ENCODE measurements at regions not wholly inside any gene's neighbourhood (a gene's known extent, or its start where the extent isn't known, plus 50 kb on each side); places are given as distances from the start of the nearest gene placed in this dataset.

DNA sequence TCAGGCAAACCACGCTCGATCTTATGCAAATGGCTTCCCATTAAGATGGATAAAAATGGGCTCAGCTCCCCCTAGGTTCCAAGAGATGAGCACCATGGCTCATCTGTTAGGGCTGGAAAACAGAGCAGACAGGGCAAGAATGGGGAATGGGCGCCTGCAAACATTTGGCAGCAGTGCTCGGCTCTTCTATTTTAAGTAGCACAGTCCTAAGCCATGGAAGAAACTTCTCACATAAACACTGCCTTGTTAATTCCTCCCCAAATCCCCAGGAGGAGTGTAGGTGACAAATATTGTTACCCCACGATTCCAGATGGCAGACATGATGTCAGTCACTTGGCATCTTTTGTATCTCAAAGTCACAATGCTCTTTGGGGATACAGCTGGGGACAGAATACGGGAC lies 221.8 kb downstream of the ICE1 start:
- no peak overlapping the region for H2BK15ac ChIP-seq (ENCODE audit: low read length)
- H3K79me2 ChIP-seq (ENCODE audit: control insufficient read depth in 1 of 2, insufficient read depth in 2 of 2, low read length in 2 of 2) = no peaks in the 10 kb centered on the region
- no peak overlapping the region for H2BK20ac ChIP-seq (ENCODE audit: low read length)
- no peak overlapping the region for H2BK120ac ChIP-seq (replicated peaks; ENCODE audit: low read depth, low read length)
- no peak overlapping the region for H2AK5ac ChIP-seq (ENCODE audit: low read depth, low read length)
- DNase-seq (ENCODE audit: low read depth in 1 of 2, low spot score in 2 of 2) (no peak), FAIRE-seq (no peak)
- no peak overlapping the region for H4K5ac ChIP-seq (ENCODE audit: insufficient read length, low read depth, low read length)
- no peaks in the 10 kb centered on the region for H3K36me3 ChIP-seq (ENCODE audit: control insufficient read depth in 2 of 4, insufficient read depth in 4 of 4, low read length in 3 of 4)
- ChIA-PET CTCF (ENCODE audit: partially characterized antibody) (interaction anchor here (0.7 to 1.9 kb wide), 2 partner anchors 14 to 144 kb away, joined by 3 to 6 read pairs; no protein-coding TSS in a partner anchor), POLR2A (ENCODE audit: partially characterized antibody) (no interaction called here)
- no peak overlapping the region for H3K4me2 ChIP-seq (ENCODE audit: insufficient read depth in 1 of 2, low read depth in 2 of 2, low read length in 2 of 2)
- TF ChIP-seq, protein P1, sequence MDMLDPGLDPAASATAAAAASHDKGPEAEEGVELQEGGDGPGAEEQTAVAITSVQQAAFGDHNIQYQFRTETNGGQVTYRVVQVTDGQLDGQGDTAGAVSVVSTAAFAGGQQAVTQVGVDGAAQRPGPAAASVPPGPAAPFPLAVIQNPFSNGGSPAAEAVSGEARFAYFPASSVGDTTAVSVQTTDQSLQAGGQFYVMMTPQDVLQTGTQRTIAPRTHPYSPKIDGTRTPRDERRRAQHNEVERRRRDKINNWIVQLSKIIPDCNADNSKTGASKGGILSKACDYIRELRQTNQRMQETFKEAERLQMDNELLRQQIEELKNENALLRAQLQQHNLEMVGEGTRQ (IDR thresholded peaks at IDR 0.05; ENCODE audit: low read length) = no peak
- H2AFZ ChIP-seq (ENCODE audit: low read length) = no peak overlapping the region
- H3K4ac ChIP-seq (replicated peaks; ENCODE audit: insufficient read length, low read depth, low read length) = no peak overlapping the region
- H3K18ac ChIP-seq (ENCODE audit: extremely low read depth, low read length) = no peak overlapping the region
- no peak overlapping the region for H2BK5ac ChIP-seq (ENCODE audit: low read depth, low read length)
- H3K4me1 ChIP-seq (replicated peaks in 1 of 4; ENCODE audit: control insufficient read depth in 3 of 4, insufficient read depth in 4 of 4, low read length in 3 of 4) = no peaks in the 10 kb centered on the region
- H4K8ac ChIP-seq (ENCODE audit: extremely low read depth, insufficient read depth, low read length) = no peak overlapping the region
- no peak overlapping the region for H3K9ac ChIP-seq (replicated peaks in 1 of 4; ENCODE audit: extremely low read depth in 1 of 4, low read depth in 3 of 4, low read length in 3 of 4)
- 91% methylated on average over 6 of the region's 6 CpGs; no CpG with 5 or more reads in 1 of the 2 experiments for WGBS, 2 experiments (ENCODE audit: extremely low coverage in 1 of 2, insufficient coverage in 1 of 2, insufficient read length in 1 of 2, insufficient replicate concordance in 2 of 2, low coverage in 1 of 2, low lambda C conversion rate in 2 of 2, missing lambda C conversion rate in 1 of 2)
- no peak overlapping the region for H3K27ac ChIP-seq (ENCODE audit: low read depth, low read length)
- H4K91ac ChIP-seq (replicated peaks; ENCODE audit: insufficient read length, low read length) = no peak overlapping the region
- no peaks in the 10 kb centered on the region for H3K27me3 ChIP-seq (replicated peaks in 1 of 4; ENCODE audit: control insufficient read depth in 3 of 4, extremely low read depth in 1 of 4, insufficient read depth in 3 of 4, low read length in 3 of 4)
- no peaks in the 10 kb centered on the region for H3K9me3 ChIP-seq (ENCODE audit: insufficient read depth in 2 of 2, low read depth in 1 of 2, low read length in 1 of 2)
- H2BK12ac ChIP-seq (ENCODE audit: low read depth, low read length) = no peak overlapping the region
- no peak overlapping the region for H3K56ac ChIP-seq (replicated peaks; ENCODE audit: insufficient read length, low read depth, low read length)
- no peaks in the 10 kb centered on the region for H4K20me1 ChIP-seq (replicated peaks in 1 of 2; ENCODE audit: control insufficient read depth in 1 of 2, insufficient read depth in 2 of 2, low read length in 2 of 2)
- no peak overlapping the region for H3K4me3 ChIP-seq (ENCODE audit: extremely low read depth in 1 of 4, insufficient read depth in 2 of 4, low read depth in 3 of 4, low read length in 4 of 4)
- no peak overlapping the region for H3K14ac ChIP-seq (ENCODE audit: insufficient read length)
- no peaks in the 10 kb centered on the region for H3K79me1 ChIP-seq (ENCODE audit: low read depth, low read length)
- H3K23me2 ChIP-seq (ENCODE audit: low read depth, low read length) = no peaks in the 10 kb centered on the region
- no peak overlapping the region for H3K23ac ChIP-seq (ENCODE audit: insufficient read length)

All from H1 (cell line).